Sigmoid colon (tissue), 4 donors: ENCODE measurements at regions not wholly inside any gene's neighbourhood (a gene's known extent, or its start where the extent isn't known, plus 50 kb on each side); places are given as distances from the start of the nearest gene placed in this dataset.

ENCODE experiments used
- POLR2AphosphoS5 ChIP-seq, 4 donors: sonication (generic); formaldehyde crosslinking; IDR thresholded peaks; one replicate each; pipeline ENCODE4 v1.6.1; 2017; ENCODE audit warnings: antibody characterized with exemption in 4 of 4
- TF ChIP-seq, protein P1 (sequence below), 4 experiments: fragments of 450-650 bp in 3 of 4; fragments of 200-600 bp in 1 of 4; IDR thresholded peaks; one replicate each; pipeline ENCODE4 v1.5.1; 2016 to 2019; ENCODE audit warnings: antibody characterized with exemption in 4 of 4, mild to moderate bottlenecking in 3 of 4, moderate library complexity in 2 of 4

DNA sequence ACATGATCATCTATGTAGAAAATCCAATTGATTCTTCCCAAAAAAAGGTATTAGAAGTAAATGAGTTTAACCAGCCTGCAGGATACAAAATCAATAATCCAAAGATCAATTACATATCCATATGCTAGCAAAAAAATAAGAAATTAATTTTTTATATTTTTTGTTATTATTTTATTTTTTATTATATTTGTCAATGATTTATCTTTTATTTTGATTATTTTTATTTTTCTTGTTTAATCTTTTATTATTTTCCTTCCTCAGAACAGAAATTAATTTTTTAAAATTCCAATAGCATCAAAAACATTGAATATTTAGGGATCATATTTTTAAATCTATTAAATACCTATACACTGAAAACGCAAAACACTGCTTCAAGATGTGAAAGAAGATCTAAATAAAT, 331.2 kb downstream of the PLPP3 start:
- TF ChIP-seq, protein P1, sequence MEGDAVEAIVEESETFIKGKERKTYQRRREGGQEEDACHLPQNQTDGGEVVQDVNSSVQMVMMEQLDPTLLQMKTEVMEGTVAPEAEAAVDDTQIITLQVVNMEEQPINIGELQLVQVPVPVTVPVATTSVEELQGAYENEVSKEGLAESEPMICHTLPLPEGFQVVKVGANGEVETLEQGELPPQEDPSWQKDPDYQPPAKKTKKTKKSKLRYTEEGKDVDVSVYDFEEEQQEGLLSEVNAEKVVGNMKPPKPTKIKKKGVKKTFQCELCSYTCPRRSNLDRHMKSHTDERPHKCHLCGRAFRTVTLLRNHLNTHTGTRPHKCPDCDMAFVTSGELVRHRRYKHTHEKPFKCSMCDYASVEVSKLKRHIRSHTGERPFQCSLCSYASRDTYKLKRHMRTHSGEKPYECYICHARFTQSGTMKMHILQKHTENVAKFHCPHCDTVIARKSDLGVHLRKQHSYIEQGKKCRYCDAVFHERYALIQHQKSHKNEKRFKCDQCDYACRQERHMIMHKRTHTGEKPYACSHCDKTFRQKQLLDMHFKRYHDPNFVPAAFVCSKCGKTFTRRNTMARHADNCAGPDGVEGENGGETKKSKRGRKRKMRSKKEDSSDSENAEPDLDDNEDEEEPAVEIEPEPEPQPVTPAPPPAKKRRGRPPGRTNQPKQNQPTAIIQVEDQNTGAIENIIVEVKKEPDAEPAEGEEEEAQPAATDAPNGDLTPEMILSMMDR (IDR thresholded peaks at IDR 0.05), result no peak
- TF ChIP-seq POLR2AphosphoS5 (IDR thresholded peaks at IDR 0.05), result no peak
